Transverse colon (tissue), 4 donors: ENCODE measurements at regions not wholly inside any gene's neighbourhood (a gene's known extent, or its start where the extent isn't known, plus 50 kb on each side); places are given as distances from the start of the nearest gene placed in this dataset.

ENCODE experiments used
- DNase-seq: peaks from one replicate; pipeline ENCODE4 v3.0.0-alpha.2; 2019
- H3K27ac ChIP-seq, 4 donors: fragments of 200-600 bp; sonication (generic); 2 replicates each; pipeline ENCODE4 v1.5.1; 2016 to 2018; ENCODE audit warnings: inconsistent platforms in 4 of 4
- H3K27me3 ChIP-seq: fragments of 200-600 bp; sonication (generic); 2 replicates; pipeline ENCODE4 v1.5.1; 2017; ENCODE audit warnings: inconsistent platforms
- H3K36me3 ChIP-seq, 4 donors: fragments of 200-600 bp; sonication (generic); 2 replicates each; pipeline ENCODE4 v1.5.1; 2017 to 2019; ENCODE audit warnings: inconsistent platforms in 4 of 4
- H3K4me1 ChIP-seq, 4 donors: fragments of 200-600 bp; sonication (generic); 2 replicates each; pipeline ENCODE4 v1.5.1; 2017 to 2020; ENCODE audit warnings: inconsistent platforms in 4 of 4
- H3K4me3 ChIP-seq, 4 donors: fragments of 200-600 bp; sonication (generic); 1 replicate in 1 of 4; 2 replicates in 3 of 4; pipeline versions ENCODE4 v1.5.1 to v1.6.1; 2017 to 2019; ENCODE audit warnings: inconsistent platforms in 4 of 4
- H3K9me3 ChIP-seq, 2 donors: fragments of 200-600 bp; sonication (generic); 2 replicates each; pipeline ENCODE4 v1.5.1; 2017 to 2019; ENCODE audit warnings: inconsistent platforms in 2 of 2
- CTCF ChIP-seq, 5 experiments: fragments of 200-600 bp in 3 of 5; fragments of 450-650 bp in 2 of 5; sonication (generic) in 3 of 5; IDR thresholded peaks; 1 replicate in 2 of 5; 2 replicates in 3 of 5; pipeline ENCODE4 v1.5.1; 2016 to 2017; ENCODE audit warnings: antibody characterized with exemption in 5 of 5, inconsistent platforms in 3 of 5, mild to moderate bottlenecking in 2 of 5, moderate library complexity in 1 of 5
- EP300 ChIP-seq: sonication (generic); formaldehyde crosslinking; IDR thresholded peaks from one replicate; pipeline ENCODE4 v1.6.1; 2017; ENCODE audit warnings: antibody characterized with exemption, low read depth
- POLR2A ChIP-seq: fragments of 450-650 bp; IDR thresholded peaks from one replicate; pipeline ENCODE4 v1.6.1; 2016; ENCODE audit warnings: antibody characterized with exemption, mild to moderate bottlenecking, moderate library complexity
- POLR2AphosphoS5 ChIP-seq, 3 donors: sonication (generic); formaldehyde crosslinking; IDR thresholded peaks; one replicate each; pipeline ENCODE4 v1.6.1; 2016; ENCODE audit warnings: antibody characterized with exemption in 3 of 3
- WGBS, 2 donors: methylation state at CpG; one replicate each; pipeline ENCODE4 v1.1.5; 2018; ENCODE audit warnings: low coverage in 1 of 2; 5-methylcytosine and 5-hydroxymethylcytosine counted together
- in situ Hi-C, 4 donors: fragments of 200-750 bp; cut with MboI; loops; one replicate each; pipeline versions ENCODE4 v1.15.0 to v1.15.1; 2017; ENCODE audit warnings: low sequenced_read_pairs in 3 of 4, low pct_ligation_motif_present in 1 of 4, low pct_unique_long_range_greater_than_20kb in 1 of 4
- intact Hi-C: fragments of 100-400 bp; cut with DNase I; formaldehyde crosslinking; loops from one replicate; pipeline ENCODE4 v1.15.1; 2023; ENCODE audit warnings: low total_unique reads

GRCh38 chr18:60962625-60963024, 370.6 kb upstream of the CDH20 start:
- no peak for DNase-seq
- WGBS, 2 donors: 73 to 80% methylated on average over 2 of the region's 2 CpGs
- TF ChIP-seq POLR2AphosphoS5 (IDR thresholded peaks at IDR 0.05): no peak
- no peaks in the 10 kb centered on the region for H3K9me3 ChIP-seq
- in situ Hi-C loops: loop anchor here in 1 of 4 donors (25.0 kb wide), 1 partner anchor 100 kb away; no protein-coding TSS in a partner anchor
- H3K4me3 ChIP-seq: no peak overlapping the region
- H3K36me3 ChIP-seq: no peaks in the 10 kb centered on the region
- intact Hi-C loops: no loop called here
- no peaks in the 10 kb centered on the region for H3K27me3 ChIP-seq
- H3K4me1 ChIP-seq: no peaks in the 10 kb centered on the region
- H3K27ac ChIP-seq: no peak overlapping the region

GRCh38 chr18:60965856-60966255, 367.4 kb upstream of the CDH20 start:
- Histone ChIP-seq H3K9me3 (no peaks in the 10 kb centered on the region), H3K27me3 (no peaks in the 10 kb centered on the region), H3K4me1 (no peaks in the 10 kb centered on the region), H3K4me3 (no peak overlapping the region), H3K27ac (no peak overlapping the region), H3K36me3 (no peaks in the 10 kb centered on the region)
- TF ChIP-seq POLR2AphosphoS5 (IDR thresholded peaks at IDR 0.05) (no peak), EP300 (no peak), POLR2A (no peak), CTCF (IDR thresholded peaks at IDR 0.05) (no peak)
- in situ Hi-C loops (loop anchor here in 1 of 4 donors (25.0 kb wide), 1 partner anchor 96 kb away; no protein-coding TSS in a partner anchor), intact Hi-C loops (no loop called here)
- no peak for DNase-seq

GRCh38 chr18:60966876-60967275, 366.4 kb upstream of the CDH20 start:
- no peak for TF ChIP-seq POLR2A
- no peak for TF ChIP-seq EP300
- TF ChIP-seq CTCF (IDR thresholded peaks at IDR 0.05): no peak
- TF ChIP-seq POLR2AphosphoS5 (IDR thresholded peaks at IDR 0.05): no peak
- intact Hi-C loops: no loop called here
- Histone ChIP-seq H3K9me3 (no peaks in the 10 kb centered on the region), H3K36me3 (no peaks in the 10 kb centered on the region), H3K27ac (no peak overlapping the region), H3K27me3 (no peaks in the 10 kb centered on the region), H3K4me3 (no peak overlapping the region), H3K4me1 (no peaks in the 10 kb centered on the region)
- in situ Hi-C loops: loop anchor here in 1 of 4 donors (25.0 kb wide), 1 partner anchor 95 kb away; no protein-coding TSS in a partner anchor
- DNase-seq: no peak
- WGBS, 2 donors: 56 to 61% methylated on average over 2 of the region's 2 CpGs

DNA sequence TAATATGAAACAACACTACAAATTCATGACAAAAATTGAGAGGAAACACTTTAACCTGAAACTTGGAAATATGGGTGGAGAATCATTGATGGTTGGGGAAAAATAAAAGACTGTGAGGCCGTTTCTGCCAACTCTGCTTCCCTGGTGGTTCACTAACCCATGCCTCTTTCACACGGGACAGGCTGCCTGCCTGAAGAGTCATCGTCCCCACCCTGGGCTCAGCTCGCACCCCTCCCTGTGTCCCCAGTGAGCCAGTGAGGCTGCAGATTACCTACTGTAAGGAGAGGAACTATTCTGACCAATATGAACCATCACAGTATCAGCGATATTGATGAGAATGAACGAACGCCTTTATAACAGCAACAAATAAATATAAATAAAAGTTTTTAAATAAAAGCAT, 357.8 kb upstream of the CDH20 start:
- H3K27ac ChIP-seq: no peak overlapping the region
- H3K9me3 ChIP-seq: no peaks in the 10 kb centered on the region
- no peaks in the 10 kb centered on the region for H3K27me3 ChIP-seq
- no peak for DNase-seq
- 59 to 67% methylated on average over 7 of the region's 7 CpGs for WGBS, 2 donors
- TF ChIP-seq POLR2A: no peak
- no peak for TF ChIP-seq POLR2AphosphoS5 (IDR thresholded peaks at IDR 0.05)
- TF ChIP-seq EP300: no peak
- TF ChIP-seq CTCF (IDR thresholded peaks at IDR 0.05): no peak
- no peaks in the 10 kb centered on the region for H3K36me3 ChIP-seq
- in situ Hi-C loops: no loop called here
- no peak overlapping the region for H3K4me3 ChIP-seq
- intact Hi-C loops: no loop called here
- H3K4me1 ChIP-seq: no peaks in the 10 kb centered on the region

DNA sequence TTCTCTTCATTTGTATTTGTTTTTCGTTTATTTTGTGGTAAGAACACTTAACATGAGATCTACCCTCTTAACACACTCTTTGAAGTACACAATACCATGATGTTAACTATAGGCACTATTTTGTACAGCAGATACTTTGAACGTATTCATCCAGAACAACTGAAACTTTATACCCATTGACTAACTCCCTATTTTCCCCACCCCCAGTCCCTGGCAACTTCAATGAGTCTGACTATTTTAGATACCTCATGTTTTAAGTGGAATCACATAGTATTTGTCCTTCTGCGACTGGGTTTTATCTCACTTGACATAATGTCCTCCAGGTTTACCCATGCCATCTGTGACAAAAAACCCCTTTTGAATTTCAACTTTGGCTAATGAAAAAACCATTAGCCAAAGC, 356.3 kb upstream of the CDH20 start:
- intact Hi-C loops: no loop called here
- H3K4me3 ChIP-seq: no peak overlapping the region
- no peak overlapping the region for H3K27ac ChIP-seq
- H3K27me3 ChIP-seq: no peaks in the 10 kb centered on the region
- TF ChIP-seq EP300 (no peak), POLR2AphosphoS5 (IDR thresholded peaks at IDR 0.05) (no peak), CTCF (IDR thresholded peaks at IDR 0.05) (no peak), POLR2A (no peak)
- H3K36me3 ChIP-seq: no peaks in the 10 kb centered on the region
- no peak for DNase-seq
- in situ Hi-C loops: no loop called here
- 74 to 75% methylated on average over 3 of the region's 3 CpGs for WGBS, 2 donors
- H3K9me3 ChIP-seq: no peaks in the 10 kb centered on the region
- no peaks in the 10 kb centered on the region for H3K4me1 ChIP-seq
